ENCODE measurements at regions not wholly inside any gene's neighbourhood (a gene's known extent, or its start where the extent isn't known, plus 50 kb on each side); places are given as distances from the start of the nearest gene placed in this dataset.

GRCh38 chr2:185417111-185417510 is 321.5 kb upstream of the FSIP2 start:
- Histone ChIP-seq H3K27me3 (ENCODE audit: insufficient read depth, low read length) (no peaks in the 10 kb centered on the region), H2AK5ac (ENCODE audit: insufficient read length, low read length) (no peak overlapping the region), H2AFZ (ENCODE audit: low read length) (no peak overlapping the region), H3K4ac (ENCODE audit: low read depth, low read length) (no peak overlapping the region), H3K9me3 (ENCODE audit: control insufficient read depth, low read depth, low read length) (no peaks in the 10 kb centered on the region), H3K79me2 (ENCODE audit: insufficient read depth, low read length) (no peaks in the 10 kb centered on the region), H3K79me1 (ENCODE audit: insufficient read depth, low read depth, low read length, poor library complexity, severe bottlenecking) (no peaks in the 10 kb centered on the region), H2BK5ac (ENCODE audit: insufficient read length, low read length) (no peak overlapping the region), H3K23me2 (ENCODE audit: insufficient read length, low read depth, low read length, poor library complexity, severe bottlenecking) (no peaks in the 10 kb centered on the region), H3K14ac (ENCODE audit: insufficient read depth, low read length) (no peak overlapping the region), H3K56ac (ENCODE audit: insufficient read length, low read depth, low read length) (no peak overlapping the region), H3K9ac (ENCODE audit: extremely low read depth, insufficient read length, low read length) (no peak overlapping the region), H2BK15ac (ENCODE audit: low read depth, low read length) (no peak overlapping the region), H3K4me1 (ENCODE audit: insufficient read depth, low read length) (no peaks in the 10 kb centered on the region), H4K5ac (ENCODE audit: insufficient read length, low read depth, low read length) (no peak overlapping the region), H3K4me2 (ENCODE audit: insufficient read depth, insufficient read length, low read length) (no peak overlapping the region), H3T11ph (ENCODE audit: low read length) (no peak overlapping the region), H2BK120ac (ENCODE audit: low read depth, low read length, poor library complexity, severe bottlenecking) (no peak overlapping the region), H3K27ac (ENCODE audit: insufficient read length, low read depth, low read length) (no peak overlapping the region), H2BK20ac (ENCODE audit: low read depth, low read length, poor library complexity, severe bottlenecking) (no peak overlapping the region), H4K8ac (replicated peaks; ENCODE audit: insufficient read length, low read depth, low read length) (no peak overlapping the region), H3K18ac (ENCODE audit: insufficient read length, low read depth, low read length) (no peak overlapping the region), H3K23ac (ENCODE audit: insufficient read length, low read depth, low read length) (no peak overlapping the region), H4K20me1 (ENCODE audit: control insufficient read depth, insufficient read depth, insufficient read length) (no peaks in the 10 kb centered on the region), H4K91ac (ENCODE audit: insufficient read length, low read depth, low read length) (no peak overlapping the region), H2BK12ac (ENCODE audit: insufficient read length, low read depth, low read length) (no peak overlapping the region)
- no CpG with 5 or more reads among the region's 3 CpGs for WGBS (ENCODE audit: extremely low coverage, insufficient read length, low lambda C conversion rate)
- no peak for DNase-seq
- no peak for TF ChIP-seq CTCF (conservative IDR thresholded peaks at IDR 0.05)
- Mint-ChIP-seq H3K36me3 (ENCODE audit: insufficient read depth in 1 of 3, low read depth in 3 of 3) (peaks cover 0 to 5% (median 4%) of the 10 kb centered on the region in 3 experiments; a peak in 3 of 7 replicates), H3K27me3 (ENCODE audit: low read depth) (no peaks in the 10 kb centered on the region), H3K9me3 (peaks cover 6 to 7% of the 10 kb centered on the region in 2 experiments; a peak in 3 of 5 replicates), H3K27ac (no peak overlapping the region), H3K4me3 (no peak overlapping the region), H3K4me1 (no peaks in the 10 kb centered on the region)

Data from H9 (cell line).